IMR-90 (cell line): ENCODE measurements at regions not wholly inside any gene's neighbourhood (a gene's known extent, or its start where the extent isn't known, plus 50 kb on each side); places are given as distances from the start of the nearest gene placed in this dataset.

ENCODE experiments used
- ATAC-seq: fragments of 200-7000 bp; cut with Tn5 transposase; 2 replicates; pipeline ENCODE4 v1.9.1; 2020; ENCODE audit warnings: low read depth, mild to moderate bottlenecking, moderate library complexity
- BruUV-seq: library from RNA; stranded (reverse); fragments of 400-500 nt; replicated peaks from 2 replicates; lab custom pipeline; 2021; lab: Mats Ljungman, UMichigan
- CTCF ChIA-PET: fragments of 300-600 bp; formaldehyde crosslinking; extraction: SDS; loops from one replicate; lab custom pipeline; 2021; ENCODE audit warnings: antibody characterized with exemption; lab: Yijun Ruan, JAX
- POLR2A ChIA-PET: fragments of 300-600 bp; sonication (Branson Sonifier 250); formaldehyde crosslinking; loops from one replicate; lab custom pipeline; 2022; ENCODE audit warnings: antibody characterized with exemption; ENCODE audit not compliant: unreplicated experiment; lab: Charles Lee
- DNase-seq: peaks from one replicate; pipeline ENCODE4 v3.0.0; 2013
- H2AFZ ChIP-seq: replicated peaks from 2 replicates; pipeline ENCODE3; 2013; ENCODE audit warnings: low read length, mild to moderate bottlenecking; ENCODE audit not compliant: poor library complexity
- H2AK5ac ChIP-seq: 2 replicates; pipeline ENCODE4 v1.6.1; 2013; ENCODE audit warnings: low read depth, low read length, inconsistent platforms
- H2AK9ac ChIP-seq: replicated peaks from 2 replicates; pipeline ENCODE3; 2013; ENCODE audit warnings: mild to moderate bottlenecking, low read depth, low read length, moderate library complexity; ENCODE audit not compliant: poor library complexity
- H2BK120ac ChIP-seq: 2 replicates; pipeline ENCODE4 v1.6.1; 2013; ENCODE audit warnings: low read depth, low read length, inconsistent platforms
- H2BK15ac ChIP-seq: 3 replicates; pipeline ENCODE4 v1.6.1; 2013; ENCODE audit warnings: low read depth, low read length, inconsistent platforms
- H2BK20ac ChIP-seq: 2 replicates; pipeline ENCODE4 v1.6.1; 2013; ENCODE audit warnings: low read depth, mild to moderate bottlenecking, inconsistent platforms, low read length, moderate library complexity
- H2BK5ac ChIP-seq: 2 replicates; pipeline ENCODE4 v1.6.1; 2013; ENCODE audit warnings: mild to moderate bottlenecking, low read depth, low read length, inconsistent platforms; ENCODE audit not compliant: poor library complexity, severe bottlenecking
- H3K14ac ChIP-seq: replicated peaks from 2 replicates; pipeline ENCODE4 v1.6.1; 2013; ENCODE audit warnings: low read depth, low read length, inconsistent platforms
- H3K18ac ChIP-seq: 2 replicates; pipeline ENCODE4 v1.6.1; 2013; ENCODE audit warnings: low read depth, low read length, control low read depth
- H3K23ac ChIP-seq: 2 replicates; pipeline ENCODE4 v1.6.1; 2013; ENCODE audit warnings: low read depth, low read length, inconsistent platforms
- H3K27ac ChIP-seq: 2 replicates; pipeline ENCODE4 v1.5.1; 2013; ENCODE audit warnings: mild to moderate bottlenecking, control low read depth, low read length; ENCODE audit not compliant: insufficient read depth
- H3K27me3 ChIP-seq: 2 replicates; pipeline ENCODE4 v1.6.1; 2013; ENCODE audit warnings: low read length; ENCODE audit not compliant: control insufficient read depth, insufficient read depth
- H3K36me3 ChIP-seq: 2 replicates; pipeline ENCODE4 v1.6.1; 2013; ENCODE audit warnings: low read length, mixed read lengths; ENCODE audit not compliant: control insufficient read depth, insufficient read depth
- H3K4ac ChIP-seq: 2 replicates; pipeline ENCODE4 v1.6.1; 2013; ENCODE audit warnings: low read depth, low read length, inconsistent platforms
- H3K4me1 ChIP-seq: 2 replicates; pipeline ENCODE4 v1.6.1; 2013; ENCODE audit warnings: low read length, mixed read lengths; ENCODE audit not compliant: control insufficient read depth, insufficient read depth
- H3K4me2 ChIP-seq: 2 replicates; pipeline ENCODE4 v1.6.1; 2013; ENCODE audit warnings: low read depth, mild to moderate bottlenecking, control low read depth, low read length, moderate library complexity
- H3K4me3 ChIP-seq: 2 replicates; pipeline ENCODE4 v1.5.1; 2013; ENCODE audit warnings: low read depth, mild to moderate bottlenecking, control low read depth, low read length, moderate library complexity; ENCODE audit not compliant: insufficient read depth
- H3K56ac ChIP-seq: 2 replicates; pipeline ENCODE4 v1.6.1; 2013; ENCODE audit warnings: low read length, inconsistent platforms; ENCODE audit not compliant: insufficient read depth; ENCODE audit errors: extremely low read depth
- H3K79me1 ChIP-seq, 2 experiments: 2 replicates each; pipeline ENCODE4 v1.6.1; 2013; ENCODE audit warnings: low read length in 2 of 2, inconsistent platforms in 1 of 2, low read depth in 1 of 2
- H3K9ac ChIP-seq: 2 replicates; pipeline ENCODE4 v1.6.1; 2013; ENCODE audit warnings: low read depth, low read length, control low read depth
- H3K9me1 ChIP-seq: 2 replicates; pipeline ENCODE4 v1.6.1; 2013; ENCODE audit warnings: low read length, inconsistent platforms; ENCODE audit not compliant: insufficient read depth
- H3K9me3 ChIP-seq: 2 replicates; pipeline ENCODE4 v1.6.1; 2013; ENCODE audit warnings: low read length; ENCODE audit not compliant: control insufficient read depth, insufficient read depth
- H4K20me1 ChIP-seq: 2 replicates; pipeline ENCODE4 v1.6.1; 2013; ENCODE audit warnings: low read length, inconsistent platforms; ENCODE audit not compliant: insufficient read depth
- H4K5ac ChIP-seq: 2 replicates; pipeline ENCODE4 v1.6.1; 2013; ENCODE audit warnings: mild to moderate bottlenecking, low read depth, low read length, control low read depth
- H4K8ac ChIP-seq, 2 experiments: 2 replicates each; pipeline ENCODE4 v1.6.1; 2013; ENCODE audit warnings: low read depth in 2 of 2, low read length in 2 of 2, control low read depth in 1 of 2, inconsistent platforms in 1 of 2
- H4K91ac ChIP-seq: 2 replicates; pipeline ENCODE4 v1.6.1; 2013; ENCODE audit warnings: low read depth, low read length, inconsistent platforms; ENCODE audit not compliant: insufficient read depth
- BHLHE40 ChIP-seq: fragments of 150-350 bp; IDR thresholded peaks from 2 replicates; pipeline ENCODE4 v1.6.1; 2016; ENCODE audit warnings: mild to moderate bottlenecking, low read depth, low read length
- CEBPB ChIP-seq: IDR thresholded peaks from 2 replicates; pipeline ENCODE4 v1.6.1; 2012; ENCODE audit warnings: low read depth, low read length, improper control_type of control experiment
- CHD1 ChIP-seq: IDR thresholded peaks from 2 replicates; pipeline ENCODE4 v1.6.1; 2012; ENCODE audit warnings: low read depth, low read length, improper control_type of control experiment
- CTCF ChIP-seq: conservative IDR thresholded peaks from 2 replicates; pipeline ENCODE4 v1.5.1; 2012; ENCODE audit warnings: mild to moderate bottlenecking, low read depth, low read length, improper control_type of control experiment
- FOS ChIP-seq: fragments of 150-350 bp; IDR thresholded peaks from 2 replicates; pipeline ENCODE4 v1.6.1; 2016; ENCODE audit warnings: low read depth, low read length
- MAZ ChIP-seq: IDR thresholded peaks from 2 replicates; pipeline ENCODE4 v1.6.1; 2012; ENCODE audit warnings: low read depth, mild to moderate bottlenecking, low read length, improper control_type of control experiment, moderate library complexity, borderline replicate concordance
- MXI1 ChIP-seq: IDR thresholded peaks from 2 replicates; pipeline ENCODE4 v1.6.1; 2012; ENCODE audit warnings: low read depth, mild to moderate bottlenecking, low read length, moderate library complexity, borderline replicate concordance
- NFE2L2 ChIP-seq: fragments of 150-350 bp; IDR thresholded peaks from 2 replicates; pipeline ENCODE4 v1.6.1; 2016; ENCODE audit warnings: low read depth, mild to moderate bottlenecking, low read length
- RAD21 ChIP-seq: IDR thresholded peaks from 2 replicates; pipeline ENCODE4 v1.6.1; 2012; ENCODE audit warnings: low read length, improper control_type of control experiment
- RFX5 ChIP-seq: IDR thresholded peaks from 2 replicates; pipeline ENCODE4 v1.8.0; 2012; ENCODE audit warnings: low read depth, mild to moderate bottlenecking, low read length, moderate library complexity
- SMC3 ChIP-seq: fragments of 150-350 bp; IDR thresholded peaks from 2 replicates; pipeline ENCODE4 v1.6.1; 2016; ENCODE audit warnings: low read depth, mild to moderate bottlenecking, antibody characterized with exemption, low read length, moderate library complexity
- USF2 ChIP-seq: fragments of 150-350 bp; IDR thresholded peaks from 2 replicates; pipeline ENCODE4 v1.6.1; 2017; ENCODE audit warnings: mild to moderate bottlenecking, antibody characterized with exemption, low read length, low read depth
- WGBS, 2 experiments: methylation state at CpG; one replicate each; pipeline versions ENCODE4 v1.1.5 to v1.1.7; 2013; ENCODE audit warnings: missing lambda C conversion rate in 2 of 2; ENCODE audit not compliant: insufficient read length in 1 of 2; ENCODE audit errors: extremely low coverage in 2 of 2; 5-methylcytosine and 5-hydroxymethylcytosine counted together
- dilution Hi-C: fragments of 300-500 bp; cut with HindIII; formaldehyde crosslinking; loops from one replicate; pipeline ENCODE4 v1.14.3; 2018; ENCODE audit warnings: low sequenced_read_pairs; ENCODE audit not compliant: unreplicated experiment
- in situ Hi-C: fragments of 300-500 bp; cut with MboI; formaldehyde crosslinking; loops from 3 replicates; pipeline ENCODE4 v1.14.3; 2019; ENCODE audit warnings: low sequenced_read_pairs, inconsistent platforms, mixed read lengths
- intact Hi-C: fragments of 100-400 bp; cut with micrococcal nuclease; formaldehyde crosslinking; loops from 2 replicates; pipeline ENCODE4 v1.10.0; 2022

- peak; percentile 45; the same call in 1 of the 2 replicates for TF ChIP-seq MXI1
- peak; percentile 97 for TF ChIP-seq FOS
These were observed 426.7 kb upstream of the MAF start (continued) for GRCh38 chr16:80027007-80027965.

- H2BK15ac ChIP-seq: no peak overlapping the region
- TF ChIP-seq CHD1: no peak
- TF ChIP-seq RFX5: no peak
- no peak for TF ChIP-seq SMC3
- TF ChIP-seq MAZ: no peak
- no peak for TF ChIP-seq RAD21
- TF ChIP-seq CTCF: no peak
- TF ChIP-seq MXI1: no peak
- no peak for TF ChIP-seq BHLHE40
- TF ChIP-seq USF2: no peak
- TF ChIP-seq CEBPB: no peak
- TF ChIP-seq FOS: no peak
- TF ChIP-seq NFE2L2: no peak
- peaks cover 4% of the 10 kb centered on the region; the same call in 1 of the 2 replicates for H3K9me3 ChIP-seq
- no peak overlapping the region for H3K14ac ChIP-seq
- dilution Hi-C loops: no loop called here
- no peak overlapping the region for H2BK20ac ChIP-seq
- no peaks in the 10 kb centered on the region for H3K27me3 ChIP-seq
- DNase-seq: no peak
- in situ Hi-C loops: no loop called here
- no peaks in the 10 kb centered on the region for H3K4me1 ChIP-seq
- no peak overlapping the region for H3K56ac ChIP-seq
- WGBS, 2 experiments: no CpG with 5 or more reads among the region's 4 CpGs
- no peaks in the 10 kb centered on the region for H4K20me1 ChIP-seq
- H3K27ac ChIP-seq: no peak overlapping the region
- no peaks in the 10 kb centered on the region for H3K9me1 ChIP-seq
- H3K36me3 ChIP-seq: no peaks in the 10 kb centered on the region
- no peak overlapping the region for H2AFZ ChIP-seq
- ChIA-PET POLR2A (no interaction called here), CTCF (no interaction called here)
- no peak overlapping the region for H2AK9ac ChIP-seq
- H2BK5ac ChIP-seq: no peak overlapping the region
- no TSS peak for BruUV-seq
- no peak overlapping the region for H2BK120ac ChIP-seq
- no peak overlapping the region for H4K5ac ChIP-seq
- intact Hi-C loops: no loop called here
- H2AK5ac ChIP-seq: no peak overlapping the region
- no peak overlapping the region for H4K8ac ChIP-seq
- no peak overlapping the region for H3K4me3 ChIP-seq
- no peaks in the 10 kb centered on the region for H3K79me1 ChIP-seq
- no peak overlapping the region for H3K18ac ChIP-seq
- no peak overlapping the region for H3K9ac ChIP-seq
- no peak overlapping the region for H3K4me2 ChIP-seq
- no peak overlapping the region for H3K4ac ChIP-seq
- no peak overlapping the region for H4K91ac ChIP-seq
- no peak overlapping the region for H3K23ac ChIP-seq
- ATAC-seq: no peak
These were observed 424.7 kb upstream of the MAF start for GRCh38 chr16:80025236-80025635.
